K562 (cell line): ENCODE measurements at regions not wholly inside any gene's neighbourhood (a gene's known extent, or its start where the extent isn't known, plus 50 kb on each side); places are given as distances from the start of the nearest gene placed in this dataset.

Source experiments
- ATAC-seq: fragments of 200-7000 bp; cut with Tn5 transposase; 3 replicates; pipeline ENCODE4 v1.9.1; 2020; ENCODE audit warnings: moderate library complexity
- BruUV-seq: library from RNA; stranded (reverse); fragments of 400-500 nt; replicated peaks from 2 replicates; lab custom pipeline; 2021; lab: Mats Ljungman, UMichigan
- CTCF ChIA-PET: fragments of 300-600 bp; formaldehyde crosslinking; extraction: SDS; loops from one replicate; lab custom pipeline; 2021; ENCODE audit warnings: low intra/inter-chr PET ratio; lab: Yijun Ruan, JAX
- POLR2A ChIA-PET: fragments of 300-600, 350-650 bp; sonication (Branson Sonifier 250); formaldehyde crosslinking; extraction: SDS; loops from one replicate; lab custom pipeline; 2021; ENCODE audit warnings: antibody characterized with exemption, inconsistent platforms; lab: Yijun Ruan, JAX
- DNase-seq, 4 experiments: peaks; one replicate each; pipeline versions ENCODE4 v3.0.0 to v3.0.0-alpha.2; 2011 to 2018; ENCODE audit warnings: low spot score in 3 of 4, mixed read lengths in 3 of 4; ENCODE audit errors: extremely low read depth in 1 of 4
- FAIRE-seq: peaks from 2 replicates; lab custom pipeline; 2011; peaks lifted over from hg19 to GRCh38; lab: Jason Lieb, UNC
- H2AFZ ChIP-seq: 2 replicates; pipeline ENCODE4 v1.6.0; 2011; ENCODE audit warnings: low read depth, low read length, control low read depth, inconsistent platforms
- H3K27ac ChIP-seq: fragments of 200-600 bp; 3 replicates; pipeline ENCODE4 v1.8.0; 2011; ENCODE audit warnings: low read depth, mild to moderate bottlenecking, control low read depth, inconsistent platforms, low read length, moderate library complexity, mixed read lengths; ENCODE audit errors: extremely low read depth
- H3K27me3 ChIP-seq, 2 experiments: fragments of 300-600 bp in 1 of 2; 2 replicates in 1 of 2; 3 replicates in 1 of 2; pipeline versions ENCODE4 v1.6.0 to v1.8.0; 2011; ENCODE audit warnings: inconsistent platforms in 2 of 2, low read length in 2 of 2, mild to moderate bottlenecking in 1 of 2, mixed read lengths in 1 of 2, moderate library complexity in 1 of 2; ENCODE audit not compliant: control insufficient read depth in 2 of 2, insufficient read depth in 2 of 2
- H3K36me3 ChIP-seq: fragments of 300-600 bp; 3 replicates; pipeline ENCODE4 v1.8.0; 2011; ENCODE audit warnings: mild to moderate bottlenecking, low read length, inconsistent platforms; ENCODE audit not compliant: control insufficient read depth, insufficient read depth
- H3K4me1 ChIP-seq, 2 experiments: fragments of 200-600 bp in 1 of 2; replicated peaks in 1 of 2; 2 replicates in 1 of 2; 3 replicates in 1 of 2; pipeline versions ENCODE4 v1.5.1 to v1.8.0; 2011; ENCODE audit warnings: inconsistent platforms in 2 of 2, low read length in 2 of 2, mild to moderate bottlenecking in 1 of 2, mixed read lengths in 1 of 2, moderate library complexity in 1 of 2; ENCODE audit not compliant: control insufficient read depth in 2 of 2, insufficient read depth in 2 of 2
- H3K4me2 ChIP-seq: 2 replicates; pipeline ENCODE4 v1.6.1; 2011; ENCODE audit warnings: low read length, control low read depth, inconsistent platforms, mixed read lengths; ENCODE audit not compliant: insufficient read depth
- H3K4me3 ChIP-seq: fragments of 200-600 bp; sonication (generic), shearing (Covaris generic); 2 replicates; pipeline ENCODE4 v1.5.1; 2016; ENCODE audit warnings: control low read depth, inconsistent platforms
- H3K79me2 ChIP-seq: fragments of 200-600 bp; 3 replicates; pipeline ENCODE4 v1.8.0; 2011; ENCODE audit warnings: low read length, inconsistent platforms; ENCODE audit not compliant: control insufficient read depth, insufficient read depth
- H3K9ac ChIP-seq, 2 experiments: 2 replicates each; pipeline versions ENCODE4 v1.6.0 to v1.6.1; 2011; ENCODE audit warnings: low read depth in 2 of 2, low read length in 2 of 2, control low read depth in 1 of 2, inconsistent platforms in 1 of 2, mild to moderate bottlenecking in 1 of 2, mixed read lengths in 1 of 2; ENCODE audit not compliant: insufficient read depth in 1 of 2
- H3K9me1 ChIP-seq: one replicate; pipeline ENCODE4 v1.6.0; 2011; ENCODE audit warnings: inconsistent platforms, mild to moderate bottlenecking, low read length, moderate library complexity; ENCODE audit not compliant: control insufficient read depth, insufficient read depth
- H3K9me3 ChIP-seq: replicated peaks from 2 replicates; pipeline ENCODE4 v1.5.1; 2011; ENCODE audit warnings: low read depth, low read length, inconsistent platforms; ENCODE audit not compliant: control insufficient read depth, insufficient read depth
- H4K20me1 ChIP-seq: replicated peaks from 2 replicates; pipeline ENCODE4 v1.6.1; 2011; ENCODE audit warnings: low read length, inconsistent platforms, mixed read lengths; ENCODE audit not compliant: control insufficient read depth, insufficient read depth
- AFF1 ChIP-seq, 2 experiments: fragments of 450-650 bp; IDR thresholded peaks; 2 replicates each; pipeline ENCODE4 v1.6.1; 2018; ENCODE audit warnings: mild to moderate bottlenecking in 2 of 2, low read depth in 1 of 2; ENCODE audit not compliant: partially characterized antibody in 2 of 2
- BRF1 ChIP-seq: IDR thresholded peaks from 3 replicates; pipeline ENCODE4 v1.6.1; 2011; ENCODE audit warnings: borderline replicate concordance, mild to moderate bottlenecking; ENCODE audit not compliant: insufficient read length; ENCODE audit errors: extremely low read depth
- HNRNPUL1 ChIP-seq: fragments of 200-400 bp; formaldehyde crosslinking; IDR thresholded peaks from 2 replicates; pipeline ENCODE4 v1.6.1; 2017; ENCODE audit warnings: low read length
- JUNB ChIP-seq: fragments of 450-650 bp; formaldehyde crosslinking; conservative IDR thresholded peaks from 2 replicates; pipeline ENCODE4 v1.4.0; 2020; ENCODE audit warnings: mild to moderate bottlenecking
- MLLT1 ChIP-seq, 2 experiments: fragments of 450-650 bp; IDR thresholded peaks; 2 replicates each; pipeline ENCODE4 v1.6.1; 2016
- UBTF ChIP-seq, 2 experiments: IDR thresholded peaks; 2 replicates each; pipeline ENCODE4 v1.6.1; 2012; ENCODE audit warnings: improper control_type of control experiment in 2 of 2, low read depth in 2 of 2, low read length in 2 of 2, borderline replicate concordance in 1 of 2
- WGBS: fragments of 100-300 bp; shearing (Covaris generic); methylation state at CpG from one replicate; pipeline ENCODE4 v1.1.6; 2016; ENCODE audit warnings: low coverage, mixed read lengths; ENCODE audit not compliant: insufficient coverage; ENCODE audit errors: missing lambda C conversion rate; 5-methylcytosine and 5-hydroxymethylcytosine counted together
- in situ Hi-C: fragments of 300-500 bp; cut with MboI; formaldehyde crosslinking; loops from 4 replicates; pipeline ENCODE4 v1.15.0; 2018; ENCODE audit warnings: inconsistent platforms, mixed read lengths
- intact Hi-C: fragments of 100-400 bp; cut with micrococcal nuclease; formaldehyde crosslinking; loops from 2 replicates; pipeline ENCODE4 v1.14.2; 2022
- TF ChIP-seq, protein P1 (sequence below): sonication (generic); formaldehyde crosslinking; IDR thresholded peaks from 2 replicates; pipeline ENCODE4 v1.8.0; 2022; ENCODE audit warnings: mild to moderate bottlenecking, missing genetic modification reagents

DNA sequence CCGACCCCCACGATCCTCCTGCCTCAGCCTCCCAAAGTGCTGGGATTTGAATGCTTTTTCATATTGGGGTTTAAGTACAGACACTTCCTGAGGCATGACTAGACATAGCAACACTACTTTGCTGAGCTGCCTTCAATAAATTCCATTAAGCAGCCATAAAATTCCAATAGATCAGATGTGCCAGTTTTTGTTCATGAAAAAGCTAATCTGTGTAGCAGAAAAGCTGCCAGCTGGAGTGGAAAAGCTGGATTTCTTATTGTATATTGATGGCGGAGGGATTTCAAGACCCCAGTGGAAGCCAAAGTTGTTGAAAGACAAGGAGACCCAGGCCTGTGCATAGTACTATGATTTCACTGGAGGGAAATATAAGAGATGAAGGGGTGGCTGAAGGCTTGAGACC, 209.0 kb upstream of the NUDT4 start:
- H3K27me3 ChIP-seq: no peaks in the 10 kb centered on the region
- H3K4me1 ChIP-seq: no peaks in the 10 kb centered on the region; a peak in 1 of 5 replicates
- in situ Hi-C loops: no loop called here
- no peak overlapping the region for H2AFZ ChIP-seq
- no peak overlapping the region for H3K9ac ChIP-seq
- ChIA-PET POLR2A (interaction anchor here (0.9 kb wide), 1 partner anchor 89 kb away, joined by 3 read pairs; no protein-coding TSS in a partner anchor), CTCF (no interaction called here)
- no peaks in the 10 kb centered on the region for H3K9me3 ChIP-seq
- H3K4me3 ChIP-seq: no peak overlapping the region
- no peak overlapping the region for H3K27ac ChIP-seq
- DNase-seq (no peak), ATAC-seq (no peak), FAIRE-seq (no peak)
- no peaks in the 10 kb centered on the region for H4K20me1 ChIP-seq
- no peaks in the 10 kb centered on the region for H3K9me1 ChIP-seq
- no peak overlapping the region for H3K4me2 ChIP-seq
- H3K36me3 ChIP-seq: no peaks in the 10 kb centered on the region
- no TSS peak for BruUV-seq
- intact Hi-C loops: no loop called here
- no peaks in the 10 kb centered on the region for H3K79me2 ChIP-seq
- WGBS: 90% methylated on average over 3 of the region's 3 CpGs
- TF ChIP-seq BRF1 (no peak), MLLT1 (IDR thresholded peaks at IDR 0.05) (no peak), JUNB (CRISPR knock-in tag) (no peak), UBTF (IDR thresholded peaks at IDR 0.05; ENCODE audit: borderline replicate concordance in 1 of 2, low read depth in 2 of 2, low read length in 2 of 2) (no peak), HNRNPUL1 (no peak), AFF1 (IDR thresholded peaks at IDR 0.05; ENCODE audit: low read depth in 1 of 2, partially characterized antibody in 2 of 2) (no peak)
- TF ChIP-seq, protein P1, sequence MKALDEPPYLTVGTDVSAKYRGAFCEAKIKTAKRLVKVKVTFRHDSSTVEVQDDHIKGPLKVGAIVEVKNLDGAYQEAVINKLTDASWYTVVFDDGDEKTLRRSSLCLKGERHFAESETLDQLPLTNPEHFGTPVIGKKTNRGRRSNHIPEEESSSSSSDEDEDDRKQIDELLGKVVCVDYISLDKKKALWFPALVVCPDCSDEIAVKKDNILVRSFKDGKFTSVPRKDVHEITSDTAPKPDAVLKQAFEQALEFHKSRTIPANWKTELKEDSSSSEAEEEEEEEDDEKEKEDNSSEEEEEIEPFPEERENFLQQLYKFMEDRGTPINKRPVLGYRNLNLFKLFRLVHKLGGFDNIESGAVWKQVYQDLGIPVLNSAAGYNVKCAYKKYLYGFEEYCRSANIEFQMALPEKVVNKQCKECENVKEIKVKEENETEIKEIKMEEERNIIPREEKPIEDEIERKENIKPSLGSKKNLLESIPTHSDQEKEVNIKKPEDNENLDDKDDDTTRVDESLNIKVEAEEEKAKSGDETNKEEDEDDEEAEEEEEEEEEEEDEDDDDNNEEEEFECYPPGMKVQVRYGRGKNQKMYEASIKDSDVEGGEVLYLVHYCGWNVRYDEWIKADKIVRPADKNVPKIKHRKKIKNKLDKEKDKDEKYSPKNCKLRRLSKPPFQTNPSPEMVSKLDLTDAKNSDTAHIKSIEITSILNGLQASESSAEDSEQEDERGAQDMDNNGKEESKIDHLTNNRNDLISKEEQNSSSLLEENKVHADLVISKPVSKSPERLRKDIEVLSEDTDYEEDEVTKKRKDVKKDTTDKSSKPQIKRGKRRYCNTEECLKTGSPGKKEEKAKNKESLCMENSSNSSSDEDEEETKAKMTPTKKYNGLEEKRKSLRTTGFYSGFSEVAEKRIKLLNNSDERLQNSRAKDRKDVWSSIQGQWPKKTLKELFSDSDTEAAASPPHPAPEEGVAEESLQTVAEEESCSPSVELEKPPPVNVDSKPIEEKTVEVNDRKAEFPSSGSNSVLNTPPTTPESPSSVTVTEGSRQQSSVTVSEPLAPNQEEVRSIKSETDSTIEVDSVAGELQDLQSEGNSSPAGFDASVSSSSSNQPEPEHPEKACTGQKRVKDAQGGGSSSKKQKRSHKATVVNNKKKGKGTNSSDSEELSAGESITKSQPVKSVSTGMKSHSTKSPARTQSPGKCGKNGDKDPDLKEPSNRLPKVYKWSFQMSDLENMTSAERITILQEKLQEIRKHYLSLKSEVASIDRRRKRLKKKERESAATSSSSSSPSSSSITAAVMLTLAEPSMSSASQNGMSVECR: no peak
